Islet precursor cell (in vitro differentiated cells): ENCODE measurements at regions not wholly inside any gene's neighbourhood (a gene's known extent, or its start where the extent isn't known, plus 50 kb on each side); places are given as distances from the start of the nearest gene placed in this dataset.
"Not testable (repeated sequence)": the region's sequence is repeated elsewhere in the genome, so short reads cannot be mapped to it uniquely, and the experiment has no call there.

Experiments used
- DNase-seq: peaks from one replicate; pipeline ENCODE4 v3.0.0-alpha.2; 2018

- no peak for DNase-seq
Measured at GRCh38 chrX:41005445-41005992, 79.7 kb upstream of the USP9X start.

DNA sequence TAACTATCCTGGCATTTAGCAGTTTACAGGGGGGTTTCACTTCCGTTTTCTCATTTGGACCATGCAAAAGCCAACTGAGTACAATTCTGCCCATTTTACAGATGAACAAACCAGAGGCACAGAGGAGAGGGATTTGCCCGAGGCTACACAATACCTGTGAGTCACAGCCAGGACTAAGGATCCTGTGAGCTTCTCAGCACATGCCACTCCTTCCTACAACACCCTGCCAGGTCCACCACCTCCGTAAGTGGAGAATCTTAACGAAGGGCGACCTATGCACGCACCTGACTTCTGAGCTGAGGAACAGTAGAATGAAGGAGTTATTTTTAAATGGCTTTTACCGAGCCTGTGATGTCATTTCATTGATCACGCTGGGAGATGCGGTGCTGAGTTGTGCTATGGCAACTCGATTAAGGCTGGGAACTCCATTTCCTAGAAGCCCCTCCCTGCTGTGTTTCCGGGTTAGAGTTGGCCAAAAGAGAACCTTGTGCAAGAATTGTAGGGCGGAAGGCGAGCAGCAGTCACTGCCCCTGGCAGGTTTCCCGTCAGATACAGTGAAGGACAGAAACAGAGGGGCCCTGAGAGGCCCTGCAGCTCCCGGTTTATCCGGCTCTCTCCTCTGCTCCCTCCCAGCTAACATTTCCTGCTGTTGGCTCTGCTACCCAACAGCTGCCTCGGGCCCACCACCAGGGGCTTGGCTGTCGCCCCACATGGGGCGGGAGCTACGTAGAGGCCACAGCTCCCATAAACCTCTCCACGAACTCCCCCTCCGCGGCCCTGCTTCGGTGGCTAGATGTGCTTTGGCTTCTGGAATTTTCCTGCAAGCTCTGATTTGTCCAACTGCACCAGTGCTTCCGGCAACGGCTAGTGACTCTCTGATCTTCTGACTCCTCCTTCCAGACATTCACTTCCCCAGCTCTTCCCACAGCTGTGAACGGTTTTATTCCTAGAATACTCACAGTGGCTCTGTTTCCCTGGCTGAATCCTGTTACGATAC lies 75.1 kb upstream of the USP9X start:
- peak; percentile 79 for DNase-seq

DNA sequence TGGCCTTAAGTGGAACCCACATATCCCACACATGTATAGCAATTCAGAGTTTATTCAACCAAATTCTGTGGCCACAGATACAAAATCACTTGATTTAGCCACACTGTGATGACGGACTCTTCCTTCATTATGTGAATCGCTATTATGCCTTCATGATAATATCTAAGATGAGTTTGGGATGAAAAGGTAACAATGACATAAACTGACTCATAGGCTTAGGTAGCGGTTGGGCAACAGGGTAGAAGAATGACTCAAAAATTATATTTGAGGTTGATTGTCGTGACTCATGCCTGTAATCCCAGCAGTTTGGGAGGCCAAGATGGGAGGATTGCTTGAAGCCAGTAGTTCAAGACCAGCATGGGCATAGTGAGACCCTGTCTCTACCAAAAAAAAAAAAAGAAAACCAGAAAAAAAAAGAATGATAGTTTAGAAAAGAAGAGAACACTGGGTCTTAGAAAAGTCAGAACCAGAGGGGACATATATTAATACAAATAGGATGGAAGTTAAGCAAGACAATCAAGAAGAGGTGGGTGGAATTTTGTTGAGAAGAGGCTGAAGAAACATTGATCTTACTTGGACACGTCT lies 70.4 kb upstream of the USP9X start:
- DNase-seq: no peak

DNA sequence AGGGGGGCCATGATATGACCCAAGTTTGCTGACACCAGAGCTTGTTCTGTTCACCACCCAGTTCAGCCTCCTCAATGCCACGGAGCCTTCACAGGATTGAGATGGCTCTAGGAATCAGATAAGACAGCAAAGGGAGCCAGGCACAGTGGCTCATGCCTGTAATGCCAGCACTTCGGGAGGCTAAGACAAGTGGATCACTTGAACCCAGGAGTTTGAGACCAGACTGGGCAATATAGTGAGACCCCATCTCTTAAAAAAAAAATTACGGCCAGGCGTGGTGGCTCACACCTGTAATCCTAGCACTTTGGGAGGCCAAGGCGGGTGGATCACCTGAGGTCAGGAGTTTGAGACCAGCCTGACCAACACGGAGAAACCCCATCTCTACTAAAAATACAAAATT lies 67.5 kb upstream of the USP9X start:
- DNase-seq: not testable (repeated sequence)

DNA sequence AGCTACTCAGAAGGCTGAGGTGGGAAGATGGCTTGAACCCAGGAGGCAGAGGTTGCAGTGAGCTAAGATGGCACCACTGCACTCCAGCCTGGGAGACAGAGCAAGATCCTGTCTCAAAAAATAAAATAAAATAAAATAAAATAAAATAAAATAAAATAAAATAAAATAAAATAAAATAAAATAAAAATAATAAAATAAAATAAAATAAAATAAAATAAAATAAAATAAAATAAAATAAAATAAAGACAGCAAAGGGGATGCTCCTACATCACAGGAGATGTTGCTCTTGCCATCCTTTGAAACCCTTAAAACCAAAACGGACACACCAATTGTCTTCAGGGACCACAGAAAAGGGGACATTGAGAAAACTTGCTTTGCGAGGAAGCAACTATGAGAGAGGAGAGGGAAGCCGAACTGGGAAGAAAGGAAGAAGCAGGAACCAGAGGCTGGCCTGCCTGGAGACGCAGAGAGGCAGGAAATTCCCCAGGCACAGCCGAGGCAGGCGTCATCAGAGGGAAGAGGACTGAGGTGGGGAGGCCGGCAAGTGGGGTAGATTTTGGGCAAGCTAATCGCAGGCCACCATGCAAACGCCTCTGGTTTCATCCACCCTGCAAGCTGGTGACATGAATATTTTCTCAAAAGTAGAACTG lies 66.7 kb upstream of the USP9X start:
- peak; percentile 65 for DNase-seq

- DNase-seq: no peak
Measured at GRCh38 chrX:41019041-41019392, 66.2 kb upstream of the USP9X start.

DNA sequence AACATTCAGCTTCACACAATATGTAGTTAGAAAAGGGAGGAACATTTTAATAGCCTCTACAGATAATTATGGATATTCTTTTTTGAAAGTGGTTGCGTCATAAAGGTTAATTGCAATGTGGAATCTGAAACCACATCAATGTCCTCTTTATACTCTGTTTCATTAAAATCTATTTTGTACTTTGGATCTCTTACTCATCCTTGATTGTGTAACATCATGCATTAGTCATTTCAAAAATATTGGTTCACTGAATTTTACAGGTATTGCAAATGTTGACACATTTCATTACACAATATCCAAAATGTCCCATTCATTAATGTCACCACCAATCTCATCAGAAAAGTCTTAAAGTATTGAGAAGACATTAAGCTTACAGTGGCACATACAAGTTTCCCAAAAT lies 62.7 kb upstream of the USP9X start:
- no peak for DNase-seq

DNA sequence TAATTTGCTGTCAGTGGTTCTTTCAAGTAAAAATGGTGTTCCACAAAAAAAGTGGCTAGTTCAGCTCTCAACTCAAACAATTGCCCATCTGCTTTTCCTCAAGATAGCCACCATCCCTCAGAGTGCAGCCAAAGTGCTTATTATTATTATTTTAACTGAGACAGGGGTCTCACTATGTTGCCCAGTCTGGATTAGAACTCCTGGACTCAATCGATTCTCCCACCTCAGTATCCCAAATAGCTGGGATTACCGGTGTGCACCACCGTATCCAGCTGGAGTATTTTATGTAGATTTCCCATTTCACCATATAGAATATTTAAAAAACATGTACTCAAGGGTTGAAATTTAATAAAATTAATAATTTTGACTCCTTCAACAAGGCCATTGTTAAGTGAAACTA lies 62.1 kb upstream of the USP9X start:
- no peak for DNase-seq

- not testable (repeated sequence) for DNase-seq
Measured at GRCh38 chrX:41024335-41024734, 60.9 kb upstream of the USP9X start.

DNA sequence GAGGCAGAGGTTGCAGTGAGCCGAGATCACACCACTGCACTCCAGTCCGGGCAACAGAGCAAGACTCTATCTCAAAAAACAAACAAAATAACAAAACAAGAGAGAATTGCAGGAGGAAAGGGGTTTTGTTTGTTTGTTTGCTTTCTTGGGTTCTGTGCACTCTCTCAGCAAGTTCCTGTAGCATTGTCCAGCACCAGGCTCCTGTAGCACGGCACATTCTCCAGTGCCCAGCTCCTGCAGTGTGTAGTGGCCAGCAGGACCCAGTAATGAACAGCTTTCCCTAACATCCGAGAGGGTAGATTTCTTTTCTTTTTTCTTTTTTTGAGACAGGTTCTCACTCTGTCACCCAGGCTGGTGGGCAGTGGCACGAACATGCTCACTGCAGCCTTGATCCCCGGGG lies 60.5 kb upstream of the USP9X start:
- DNase-seq: no peak

DNA sequence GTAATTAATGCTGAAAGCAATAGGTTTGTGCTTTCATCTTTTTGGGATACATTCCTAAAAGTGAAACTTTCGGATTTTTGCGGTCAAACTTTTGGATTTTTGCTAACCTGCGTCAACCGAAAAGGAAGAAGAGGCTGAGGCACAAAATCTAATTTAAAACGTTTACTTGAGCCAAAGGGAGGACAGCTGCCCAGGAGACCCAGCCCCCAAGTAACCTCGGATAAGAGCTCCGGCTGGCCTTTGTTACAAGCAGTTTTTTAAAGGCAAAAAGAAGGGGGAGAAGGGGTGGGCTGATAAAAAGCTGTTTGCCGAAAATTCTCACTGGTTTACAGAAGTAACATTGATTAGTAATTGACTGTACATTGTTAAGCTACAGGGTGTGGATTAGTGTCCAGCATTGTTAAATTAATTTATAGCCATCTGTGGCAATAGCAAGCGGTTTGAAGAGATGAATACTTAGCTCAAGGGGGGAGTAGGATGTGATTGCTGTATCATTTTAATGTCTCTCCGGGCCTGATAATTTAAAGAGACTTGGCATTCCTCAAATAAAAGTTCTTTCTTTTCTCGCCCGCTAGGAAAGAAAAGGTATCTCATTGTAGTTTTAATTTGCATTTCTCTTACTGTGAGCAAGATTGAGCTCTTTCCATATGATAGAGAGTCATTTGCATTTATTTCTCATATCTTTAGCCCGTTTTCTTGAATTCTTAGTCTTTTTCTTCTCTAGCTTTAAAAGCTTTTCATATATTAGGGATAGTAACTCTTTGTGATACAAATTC lies 59.1 kb upstream of the USP9X start:
- no peak for DNase-seq

GRCh38 chrX:41026702-41027078 lies 58.6 kb upstream of the USP9X start:
- DNase-seq: no peak

GRCh38 chrX:41029332-41029731 lies 55.9 kb upstream of the USP9X start:
- DNase-seq: peak; percentile 54

DNA sequence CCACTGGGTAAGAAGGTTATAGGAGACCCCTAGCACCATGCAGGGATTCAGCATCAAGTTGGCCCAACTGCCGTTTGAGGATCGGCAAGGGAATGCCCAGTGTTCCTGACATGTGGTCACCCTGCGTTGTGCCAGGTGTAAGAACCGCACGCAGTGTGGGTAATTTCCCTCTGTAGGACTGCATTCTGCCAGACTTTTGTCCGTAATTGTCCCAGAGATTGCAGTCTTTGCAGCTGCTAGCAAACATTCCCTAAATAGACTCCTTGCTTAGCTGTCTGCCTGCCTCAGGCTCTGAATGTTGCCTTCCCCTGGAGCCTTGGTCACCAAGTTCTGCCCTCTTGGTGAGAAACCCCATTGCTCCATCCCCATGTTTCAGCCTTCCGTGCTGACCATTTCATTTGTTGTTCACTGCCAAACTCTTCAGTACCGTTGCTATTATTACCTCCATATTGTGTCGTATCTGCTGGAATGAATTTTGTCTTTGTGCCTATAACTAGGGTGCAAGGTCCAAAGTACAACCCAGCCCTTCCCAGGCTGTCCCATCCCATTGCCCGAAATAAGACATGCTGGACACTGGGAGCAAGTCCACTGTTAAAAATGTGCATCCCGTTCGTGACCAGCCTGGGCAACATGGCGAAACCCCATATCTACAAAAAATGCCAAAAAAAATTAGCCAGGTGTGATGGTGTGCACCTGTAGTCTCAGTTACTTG lies 53.8 kb upstream of the USP9X start:
- DNase-seq: no peak

DNA sequence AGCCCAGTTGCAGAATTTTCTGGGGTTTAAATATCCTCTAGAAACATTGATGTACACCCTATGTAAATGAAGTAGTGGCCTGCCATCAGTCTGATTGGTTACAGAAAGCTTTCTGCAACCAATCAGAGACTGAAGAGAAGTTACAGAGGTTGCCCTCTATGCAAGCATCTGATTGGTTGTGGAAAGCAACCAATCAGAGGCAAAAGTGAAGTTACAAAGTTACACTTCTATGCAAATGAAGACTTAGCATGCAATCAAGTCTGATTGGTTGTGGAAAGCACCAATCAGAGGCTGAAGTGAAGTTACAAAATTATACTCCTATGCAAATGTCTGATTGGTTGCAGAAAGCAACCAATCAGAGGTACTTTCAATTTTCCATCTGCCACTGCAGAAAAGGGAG lies 51.9 kb upstream of the USP9X start:
- no peak for DNase-seq

DNA sequence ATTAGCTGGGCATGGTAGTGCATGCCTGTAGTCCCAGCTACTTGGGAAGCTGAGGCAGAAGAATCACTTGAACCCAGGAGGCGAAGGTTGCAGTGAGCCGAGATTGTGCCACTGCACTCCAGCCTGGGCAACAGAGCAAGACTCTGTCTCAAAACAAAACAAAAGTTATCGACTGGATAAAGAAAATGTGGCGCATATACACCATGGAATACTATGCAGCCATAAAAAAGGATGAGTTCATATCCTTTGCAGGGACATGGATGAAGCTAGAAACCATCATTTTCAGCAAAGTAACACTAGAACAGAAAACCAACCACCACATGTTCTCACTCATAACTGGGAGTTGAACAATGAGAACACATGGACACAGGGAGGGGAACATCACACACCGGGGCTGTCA lies 50.3 kb upstream of the USP9X start:
- not testable (repeated sequence) for DNase-seq
